ENCODE measurements at regions not wholly inside any gene's neighbourhood (a gene's known extent, or its start where the extent isn't known, plus 50 kb on each side); places are given as distances from the start of the nearest gene placed in this dataset.

DNA sequence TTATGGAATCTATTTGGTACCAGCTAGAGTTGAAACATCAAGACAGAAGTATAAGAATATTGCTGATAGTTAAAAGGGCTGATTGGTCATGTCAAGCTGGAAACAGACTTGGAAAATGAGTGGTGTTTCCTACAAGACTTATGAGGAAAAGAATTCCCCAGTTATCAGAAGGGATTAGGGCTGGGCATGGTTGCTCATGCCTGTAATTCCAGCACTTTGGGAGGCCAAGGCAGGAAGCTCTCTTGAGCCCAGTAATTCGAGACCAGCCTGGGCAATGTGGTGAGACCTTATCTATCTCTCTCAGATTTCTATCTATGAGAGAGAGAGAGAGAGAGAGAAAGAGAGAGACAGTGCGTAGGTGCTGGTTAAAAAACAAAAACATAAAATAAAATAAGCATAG, 139.5 kb upstream of the PMFBP1 start:
- no peak for DNase-seq
- no peaks in the 10 kb centered on the region for H3K9me3 ChIP-seq
- H3K27me3 ChIP-seq: no peaks in the 10 kb centered on the region
- 82 to 87% methylated on average over 2 of the region's 2 CpGs for WGBS, 2 donors
- no peak overlapping the region for H3K4me3 ChIP-seq
- H3K27ac ChIP-seq: no peak overlapping the region
- intact Hi-C loops (cut with DNase I): no loop called here
- H3K36me3 ChIP-seq: no peaks in the 10 kb centered on the region
- no peak for TF ChIP-seq POLR2A (IDR thresholded peaks at IDR 0.05)
- no peak for TF ChIP-seq POLR2AphosphoS5 (IDR thresholded peaks at IDR 0.05)
- TF ChIP-seq, protein P1, sequence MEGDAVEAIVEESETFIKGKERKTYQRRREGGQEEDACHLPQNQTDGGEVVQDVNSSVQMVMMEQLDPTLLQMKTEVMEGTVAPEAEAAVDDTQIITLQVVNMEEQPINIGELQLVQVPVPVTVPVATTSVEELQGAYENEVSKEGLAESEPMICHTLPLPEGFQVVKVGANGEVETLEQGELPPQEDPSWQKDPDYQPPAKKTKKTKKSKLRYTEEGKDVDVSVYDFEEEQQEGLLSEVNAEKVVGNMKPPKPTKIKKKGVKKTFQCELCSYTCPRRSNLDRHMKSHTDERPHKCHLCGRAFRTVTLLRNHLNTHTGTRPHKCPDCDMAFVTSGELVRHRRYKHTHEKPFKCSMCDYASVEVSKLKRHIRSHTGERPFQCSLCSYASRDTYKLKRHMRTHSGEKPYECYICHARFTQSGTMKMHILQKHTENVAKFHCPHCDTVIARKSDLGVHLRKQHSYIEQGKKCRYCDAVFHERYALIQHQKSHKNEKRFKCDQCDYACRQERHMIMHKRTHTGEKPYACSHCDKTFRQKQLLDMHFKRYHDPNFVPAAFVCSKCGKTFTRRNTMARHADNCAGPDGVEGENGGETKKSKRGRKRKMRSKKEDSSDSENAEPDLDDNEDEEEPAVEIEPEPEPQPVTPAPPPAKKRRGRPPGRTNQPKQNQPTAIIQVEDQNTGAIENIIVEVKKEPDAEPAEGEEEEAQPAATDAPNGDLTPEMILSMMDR (IDR thresholded peaks at IDR 0.05): no peak
- no peak for TF ChIP-seq EP300 (IDR thresholded peaks at IDR 0.05)
- H3K4me1 ChIP-seq: no peaks in the 10 kb centered on the region

DNA sequence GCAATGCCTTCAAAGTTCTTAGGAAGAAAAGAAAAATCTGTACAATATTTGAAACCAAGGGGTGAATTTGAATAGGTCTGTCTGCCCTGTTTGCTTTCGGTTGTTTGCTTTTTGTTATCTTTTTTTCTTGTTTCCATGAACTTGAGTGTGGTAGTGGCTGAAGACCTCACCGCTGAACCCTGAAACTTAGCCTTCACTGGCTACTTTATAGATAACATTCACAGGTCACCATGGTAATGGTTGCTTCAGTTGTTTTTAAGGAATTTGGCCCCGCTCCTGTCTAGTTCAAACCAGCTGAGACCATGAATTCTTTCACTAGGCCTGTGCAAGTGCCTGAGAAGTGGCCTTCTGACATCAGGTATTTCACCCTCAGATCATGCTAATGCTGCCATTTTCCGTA, 137.0 kb upstream of the PMFBP1 start:
- intact Hi-C loops (cut with DNase I): no loop called here
- H3K4me1 ChIP-seq: no peaks in the 10 kb centered on the region
- no peak for DNase-seq
- H3K27me3 ChIP-seq: no peaks in the 10 kb centered on the region
- H3K4me3 ChIP-seq: no peak overlapping the region
- no peak for TF ChIP-seq POLR2A (IDR thresholded peaks at IDR 0.05)
- TF ChIP-seq POLR2AphosphoS5 (IDR thresholded peaks at IDR 0.05): no peak
- TF ChIP-seq, protein P1 (IDR thresholded peaks at IDR 0.05): no peak
- no peak for TF ChIP-seq EP300 (IDR thresholded peaks at IDR 0.05)
- no peaks in the 10 kb centered on the region for H3K36me3 ChIP-seq
- H3K27ac ChIP-seq: no peak overlapping the region
- no peaks in the 10 kb centered on the region for H3K9me3 ChIP-seq
- 68 to 95% methylated on average over 4 of the region's 4 CpGs for WGBS, 2 donors

GRCh38 chr16:72308396-72308795, 136.4 kb upstream of the PMFBP1 start:
- intact Hi-C loops (cut with DNase I): no loop called here
- no peak for DNase-seq
- H3K9me3 ChIP-seq: no peaks in the 10 kb centered on the region
- no peaks in the 10 kb centered on the region for H3K27me3 ChIP-seq
- H3K36me3 ChIP-seq: no peaks in the 10 kb centered on the region
- no peak overlapping the region for H3K4me3 ChIP-seq
- no peak for TF ChIP-seq POLR2A (IDR thresholded peaks at IDR 0.05)
- no peak for TF ChIP-seq EP300 (IDR thresholded peaks at IDR 0.05)
- TF ChIP-seq, protein P1 (IDR thresholded peaks at IDR 0.05): no peak
- no peak for TF ChIP-seq POLR2AphosphoS5 (IDR thresholded peaks at IDR 0.05)
- no peaks in the 10 kb centered on the region for H3K4me1 ChIP-seq
- H3K27ac ChIP-seq: no peak overlapping the region

DNA sequence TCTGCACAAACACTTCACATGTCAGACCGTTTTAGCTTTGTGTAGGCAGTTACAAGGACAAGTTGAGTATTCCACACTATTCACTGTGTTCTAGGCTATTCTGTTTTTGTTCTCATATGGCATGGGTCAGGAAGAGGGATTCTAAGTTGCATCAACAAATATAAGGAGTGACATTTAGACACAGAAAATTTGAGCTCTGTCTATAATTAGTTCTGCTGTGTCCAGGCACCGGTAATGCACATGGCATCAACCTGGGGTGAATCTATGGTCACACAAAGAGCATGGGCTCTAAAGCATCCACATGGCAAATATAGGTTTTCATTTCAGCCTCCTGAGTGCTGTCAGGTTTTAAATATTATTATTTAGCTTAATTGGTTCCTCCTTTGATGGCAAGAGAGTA, 130.4 kb upstream of the PMFBP1 start:
- 79 to 85% methylated on average over 2 of the region's 2 CpGs for WGBS, 2 donors
- TF ChIP-seq, protein P1 (IDR thresholded peaks at IDR 0.05): no peak
- no peak for TF ChIP-seq POLR2A (IDR thresholded peaks at IDR 0.05)
- no peak for TF ChIP-seq POLR2AphosphoS5 (IDR thresholded peaks at IDR 0.05)
- no peak for TF ChIP-seq EP300 (IDR thresholded peaks at IDR 0.05)
- H3K4me1 ChIP-seq: no peaks in the 10 kb centered on the region
- H3K27ac ChIP-seq: no peak overlapping the region
- intact Hi-C loops (cut with DNase I): no loop called here
- no peak overlapping the region for H3K4me3 ChIP-seq
- H3K36me3 ChIP-seq: no peaks in the 10 kb centered on the region
- no peaks in the 10 kb centered on the region for H3K9me3 ChIP-seq
- no peaks in the 10 kb centered on the region for H3K27me3 ChIP-seq
- no peak for DNase-seq

- no peaks in the 10 kb centered on the region for H3K27me3 ChIP-seq
- TF ChIP-seq POLR2A (IDR thresholded peaks at IDR 0.05) (no peak), POLR2AphosphoS5 (IDR thresholded peaks at IDR 0.05) (no peak), EP300 (IDR thresholded peaks at IDR 0.05) (no peak)
- TF ChIP-seq, protein P1 (IDR thresholded peaks at IDR 0.05): no peak
- H3K36me3 ChIP-seq: no peaks in the 10 kb centered on the region
- 75 to 89% methylated on average over 8 of the region's 8 CpGs for WGBS, 2 donors
- no peak overlapping the region for H3K4me3 ChIP-seq
- intact Hi-C loops (cut with DNase I): no loop called here
- H3K9me3 ChIP-seq: no peaks in the 10 kb centered on the region
- no peaks in the 10 kb centered on the region for H3K4me1 ChIP-seq
- no peak overlapping the region for H3K27ac ChIP-seq
- DNase-seq: no peak
These were observed 129.7 kb upstream of the PMFBP1 start for GRCh38 chr16:72301523-72302236.

Data from sigmoid colon (tissue), 6 donors.